ENCODE measurements at regions not wholly inside any gene's neighbourhood (a gene's known extent, or its start where the extent isn't known, plus 50 kb on each side); places are given as distances from the start of the nearest gene placed in this dataset.

- no peak overlapping the region for H3K27ac ChIP-seq (ENCODE audit: insufficient read depth, low read depth, low read length)
- H3K9ac ChIP-seq (replicated peaks; ENCODE audit: extremely low read depth, insufficient read depth, low read length) = no peak overlapping the region
- no peak overlapping the region for H3K4me2 ChIP-seq (ENCODE audit: insufficient read depth, low read length)
- no TSS peak for BruUV-seq (replicated peaks)
- DNase-seq (ENCODE audit: low read depth, low spot score) = no peak
- H3K9me3 ChIP-seq (replicated peaks; ENCODE audit: control insufficient read depth, insufficient read depth, low read length) = no peaks in the 10 kb centered on the region
- CTCF ChIA-PET = interaction anchor here (1.1 to 1.3 kb wide), 2 partner anchors 10 to 137 kb away, joined by 3 to 4 read pairs; no protein-coding TSS in a partner anchor
- no peaks in the 10 kb centered on the region for H4K20me1 ChIP-seq (replicated peaks; ENCODE audit: control insufficient read depth, extremely low read depth, insufficient read depth, low read length)
- H2AFZ ChIP-seq (ENCODE audit: low read depth, low read length) = no peak overlapping the region
- peaks cover 0 to 2% of the 10 kb centered on the region in 2 experiments for H3K27me3 ChIP-seq (ENCODE audit: control insufficient read depth in 2 of 2, insufficient read depth in 2 of 2, low read length in 2 of 2)
- POLR2A ChIA-PET = no interaction called here
- no peaks in the 10 kb centered on the region for H3K9me1 ChIP-seq (replicated peaks; ENCODE audit: control insufficient read depth, extremely low read depth, insufficient read depth, low read length)
- H3K4me1 ChIP-seq (ENCODE audit: control insufficient read depth, extremely low read depth, insufficient read depth, low read length) = no peaks in the 10 kb centered on the region
- H3K36me3 ChIP-seq (ENCODE audit: control insufficient read depth in 2 of 2, extremely low read depth in 1 of 2, insufficient read depth in 2 of 2, low read length in 2 of 2) = no peaks in the 10 kb centered on the region
- no peak for FAIRE-seq
- TF ChIP-seq POLR2A (IDR thresholded peaks at IDR 0.05; ENCODE audit: low read depth, low read length) = no peak
- TF ChIP-seq FOS (IDR thresholded peaks at IDR 0.05; ENCODE audit: borderline replicate concordance, insufficient read depth, low read length) = no peak
- no peak for TF ChIP-seq JUN (IDR thresholded peaks at IDR 0.05; ENCODE audit: borderline replicate concordance, insufficient read depth, insufficient read length, low read depth)
- TF ChIP-seq EZH2 (IDR thresholded peaks at IDR 0.05; ENCODE audit: borderline replicate concordance, low read depth, low read length, severe bottlenecking) = no peak
- H3K4me3 ChIP-seq (replicated peaks in 1 of 3; ENCODE audit: insufficient read depth in 1 of 3, low read depth in 1 of 3, low read length in 3 of 3) = no peak overlapping the region
- intact Hi-C loops (cut with micrococcal nuclease) = no loop called here
- dilution Hi-C loops (cut with MboI; ENCODE audit: extremely low pct_ligation_motif_present, low sequenced_read_pairs) = no loop called here
- H3K79me2 ChIP-seq (ENCODE audit: control insufficient read depth, insufficient read depth, low read length) = no peaks in the 10 kb centered on the region
Measured at GRCh38 chr2:120833127-120833675, 97.5 kb downstream of the GLI2 start.

GRCh38 chr2:120834206-120834605 lies 98.5 kb downstream of the GLI2 start:
- Histone ChIP-seq H3K27ac (ENCODE audit: insufficient read depth, low read depth, low read length) (no peak overlapping the region), H3K9ac (replicated peaks; ENCODE audit: extremely low read depth, insufficient read depth, low read length) (no peak overlapping the region), H3K36me3 (ENCODE audit: control insufficient read depth in 2 of 2, extremely low read depth in 1 of 2, insufficient read depth in 2 of 2, low read length in 2 of 2) (no peaks in the 10 kb centered on the region), H3K4me1 (ENCODE audit: control insufficient read depth, extremely low read depth, insufficient read depth, low read length) (no peaks in the 10 kb centered on the region), H2AFZ (ENCODE audit: low read depth, low read length) (no peak overlapping the region), H3K79me2 (ENCODE audit: control insufficient read depth, insufficient read depth, low read length) (no peaks in the 10 kb centered on the region), H3K4me2 (ENCODE audit: insufficient read depth, low read length) (no peak overlapping the region), H3K27me3 (ENCODE audit: control insufficient read depth in 2 of 2, insufficient read depth in 2 of 2, low read length in 2 of 2) (peaks cover 0 to 4% of the 10 kb centered on the region in 2 experiments), H3K9me3 (replicated peaks; ENCODE audit: control insufficient read depth, insufficient read depth, low read length) (no peaks in the 10 kb centered on the region), H3K9me1 (replicated peaks; ENCODE audit: control insufficient read depth, extremely low read depth, insufficient read depth, low read length) (no peaks in the 10 kb centered on the region), H3K4me3 (replicated peaks in 1 of 3; ENCODE audit: insufficient read depth in 1 of 3, low read depth in 1 of 3, low read length in 3 of 3) (no peak overlapping the region), H4K20me1 (replicated peaks; ENCODE audit: control insufficient read depth, extremely low read depth, insufficient read depth, low read length) (no peaks in the 10 kb centered on the region)
- FAIRE-seq (no peak), DNase-seq (ENCODE audit: low read depth, low spot score) (no peak)
- intact Hi-C loops (cut with micrococcal nuclease) (no loop called here), dilution Hi-C loops (cut with MboI; ENCODE audit: extremely low pct_ligation_motif_present, low sequenced_read_pairs) (no loop called here)
- ChIA-PET CTCF (no interaction called here), POLR2A (no interaction called here)
- no TSS peak for BruUV-seq (replicated peaks)
- TF ChIP-seq EZH2 (IDR thresholded peaks at IDR 0.05; ENCODE audit: borderline replicate concordance, low read depth, low read length, severe bottlenecking) (no peak), GATA2 (IDR thresholded peaks at IDR 0.05; ENCODE audit: insufficient read depth, insufficient read length, low read depth, low read length) (no peak), FOS (IDR thresholded peaks at IDR 0.05; ENCODE audit: borderline replicate concordance, insufficient read depth, low read length) (no peak), JUN (IDR thresholded peaks at IDR 0.05; ENCODE audit: borderline replicate concordance, insufficient read depth, insufficient read length, low read depth) (no peak), MAX (IDR thresholded peaks at IDR 0.05; ENCODE audit: insufficient read depth, insufficient read length) (no peak), POLR2A (IDR thresholded peaks at IDR 0.05; ENCODE audit: low read depth, low read length) (no peak), MYC (IDR thresholded peaks at IDR 0.05; ENCODE audit: low read depth, low read length) (no peak), POLR2AphosphoS5 (IDR thresholded peaks at IDR 0.05; ENCODE audit: insufficient read depth, low read depth, low read length) (no peak)
- TF ChIP-seq, protein P1, sequence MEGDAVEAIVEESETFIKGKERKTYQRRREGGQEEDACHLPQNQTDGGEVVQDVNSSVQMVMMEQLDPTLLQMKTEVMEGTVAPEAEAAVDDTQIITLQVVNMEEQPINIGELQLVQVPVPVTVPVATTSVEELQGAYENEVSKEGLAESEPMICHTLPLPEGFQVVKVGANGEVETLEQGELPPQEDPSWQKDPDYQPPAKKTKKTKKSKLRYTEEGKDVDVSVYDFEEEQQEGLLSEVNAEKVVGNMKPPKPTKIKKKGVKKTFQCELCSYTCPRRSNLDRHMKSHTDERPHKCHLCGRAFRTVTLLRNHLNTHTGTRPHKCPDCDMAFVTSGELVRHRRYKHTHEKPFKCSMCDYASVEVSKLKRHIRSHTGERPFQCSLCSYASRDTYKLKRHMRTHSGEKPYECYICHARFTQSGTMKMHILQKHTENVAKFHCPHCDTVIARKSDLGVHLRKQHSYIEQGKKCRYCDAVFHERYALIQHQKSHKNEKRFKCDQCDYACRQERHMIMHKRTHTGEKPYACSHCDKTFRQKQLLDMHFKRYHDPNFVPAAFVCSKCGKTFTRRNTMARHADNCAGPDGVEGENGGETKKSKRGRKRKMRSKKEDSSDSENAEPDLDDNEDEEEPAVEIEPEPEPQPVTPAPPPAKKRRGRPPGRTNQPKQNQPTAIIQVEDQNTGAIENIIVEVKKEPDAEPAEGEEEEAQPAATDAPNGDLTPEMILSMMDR (IDR thresholded peaks at IDR 0.05; ENCODE audit: extremely low read depth in 1 of 2, insufficient read depth in 1 of 2, low read depth in 1 of 2, low read length in 2 of 2) = no peak
